Endodermal cell (in vitro differentiated cells): ENCODE measurements at regions not wholly inside any gene's neighbourhood (a gene's known extent, or its start where the extent isn't known, plus 50 kb on each side); places are given as distances from the start of the nearest gene placed in this dataset.

Source experiments
- DNase-seq: peaks from one replicate; pipeline ENCODE4 v3.0.0-alpha.2; 2017
- H3K27ac ChIP-seq: 2 replicates; pipeline ENCODE4 v1.5.1; 2013; ENCODE audit warnings: mild to moderate bottlenecking, low read depth, low read length, moderate library complexity
- H3K27me3 ChIP-seq: 2 replicates; pipeline ENCODE4 v1.6.1; 2013; ENCODE audit warnings: mild to moderate bottlenecking, low read length, moderate library complexity; ENCODE audit not compliant: insufficient read depth, control insufficient read depth, poor library complexity, severe bottlenecking
- H3K36me3 ChIP-seq: 2 replicates; pipeline ENCODE4 v1.7.0; 2013; ENCODE audit warnings: mild to moderate bottlenecking, low read length, moderate library complexity; ENCODE audit not compliant: control insufficient read depth, insufficient read depth
- H3K4me1 ChIP-seq: one replicate; pipeline ENCODE4 v1.7.0; 2013; ENCODE audit warnings: low read length; ENCODE audit not compliant: control insufficient read depth, insufficient read depth
- H3K4me3 ChIP-seq: 2 replicates; pipeline ENCODE4 v1.5.1; 2013; ENCODE audit warnings: mild to moderate bottlenecking, low read length, moderate library complexity
- H3K9ac ChIP-seq: 2 replicates; pipeline ENCODE4 v1.6.1; 2013; ENCODE audit warnings: mild to moderate bottlenecking, low read length, moderate library complexity; ENCODE audit not compliant: poor library complexity, severe bottlenecking; ENCODE audit errors: extremely low read depth
- H3K9me3 ChIP-seq: 2 replicates; pipeline ENCODE4 v1.6.1; 2013; ENCODE audit warnings: mild to moderate bottlenecking, low read length, moderate library complexity; ENCODE audit not compliant: control insufficient read depth
- H3K27ac Mint-ChIP-seq: 2 replicates; pipeline ENCODE4 v1.8.0; 2020; ENCODE audit warnings: mixed read lengths
- H3K27me3 Mint-ChIP-seq: 2 replicates; pipeline ENCODE4 v1.8.0; 2021; ENCODE audit warnings: mild to moderate bottlenecking, mixed read lengths; ENCODE audit not compliant: insufficient read depth
- H3K36me3 Mint-ChIP-seq: 2 replicates; pipeline ENCODE4 v1.8.0; 2020; ENCODE audit warnings: low read depth, mixed read lengths
- H3K4me1 Mint-ChIP-seq: 2 replicates; pipeline ENCODE4 v1.8.0; 2020; ENCODE audit warnings: mixed read lengths
- H3K4me3 Mint-ChIP-seq: 2 replicates; pipeline ENCODE4 v1.8.0; 2020; ENCODE audit warnings: mild to moderate bottlenecking, moderate library complexity, mixed read lengths
- H3K9me3 Mint-ChIP-seq: 2 replicates; pipeline ENCODE4 v1.8.0; 2020; ENCODE audit warnings: mild to moderate bottlenecking, mixed read lengths
- CTCF ChIP-seq: fragments of 200-600 bp; sonication (generic); conservative IDR thresholded peaks from 2 replicates; pipeline ENCODE4 v1.5.0; 2021; ENCODE audit warnings: antibody characterized with exemption, mild to moderate bottlenecking
- WGBS, 2 experiments: methylation state at CpG; one replicate each; pipeline versions ENCODE4 v1.1.5 to v1.1.7; 2013; ENCODE audit warnings: missing lambda C conversion rate in 2 of 2, mixed read lengths in 1 of 2; ENCODE audit not compliant: insufficient coverage in 1 of 2, insufficient read length in 1 of 2; 5-methylcytosine and 5-hydroxymethylcytosine counted together

DNA sequence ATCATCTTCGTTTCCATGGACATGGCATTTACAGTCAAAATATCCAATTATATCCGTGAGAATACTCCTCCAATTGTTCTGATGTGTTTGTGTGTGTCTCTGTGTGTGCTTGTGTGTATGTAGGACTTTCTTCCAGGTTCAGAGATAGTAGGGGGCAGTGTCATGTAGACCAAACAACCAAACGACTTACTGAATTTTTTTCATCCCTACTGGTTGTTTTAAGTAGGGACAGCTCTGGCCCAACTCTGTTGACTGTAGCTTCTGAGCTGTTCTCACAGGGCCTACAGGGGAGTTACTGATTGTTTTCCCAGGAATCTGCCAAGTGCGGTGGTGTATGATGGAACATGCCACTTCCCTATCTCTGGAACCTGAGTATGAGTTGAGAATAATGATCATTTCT is 69.6 kb downstream of the ETAA1 start:
- Mint-ChIP-seq H3K9me3 (no peaks in the 10 kb centered on the region), H3K4me3 (no peak overlapping the region), H3K4me1 (peaks cover 5% of the 10 kb centered on the region), H3K36me3 (no peaks in the 10 kb centered on the region), H3K27me3 (no peaks in the 10 kb centered on the region), H3K27ac (no peak overlapping the region)
- H3K36me3 ChIP-seq: no peaks in the 10 kb centered on the region
- no peaks in the 10 kb centered on the region for H3K9me3 ChIP-seq
- 83 to 88% methylated on average over 2 to 4 of the region's 4 CpGs for whole genome bisulfite sequencing, 2 experiments
- no peak overlapping the region for H3K27ac ChIP-seq
- H3K4me1 ChIP-seq: no peaks in the 10 kb centered on the region
- no peaks in the 10 kb centered on the region for H3K27me3 ChIP-seq
- H3K9ac ChIP-seq: no peak overlapping the region
- H3K4me3 ChIP-seq: no peak overlapping the region
- TF ChIP-seq CTCF: peak; percentile 50
- DNase-seq: no peak

GRCh38 chr2:67471681-67472080 is 74.5 kb downstream of the ETAA1 start:
- Mint-ChIP-seq H3K4me1 (peaks cover 5% of the 10 kb centered on the region), H3K36me3 (no peaks in the 10 kb centered on the region), H3K27ac (no peak overlapping the region), H3K27me3 (no peaks in the 10 kb centered on the region), H3K4me3 (no peak overlapping the region), H3K9me3 (no peaks in the 10 kb centered on the region)
- H3K27ac ChIP-seq: no peak overlapping the region
- 94 to 100% methylated on average over 2 of the region's 3 CpGs for WGBS, 2 experiments
- no peaks in the 10 kb centered on the region for H3K4me1 ChIP-seq
- no peak for DNase-seq
- no peak overlapping the region for H3K4me3 ChIP-seq
- H3K36me3 ChIP-seq: no peaks in the 10 kb centered on the region
- no peaks in the 10 kb centered on the region for H3K27me3 ChIP-seq
- no peak for TF ChIP-seq CTCF
- no peak overlapping the region for H3K9ac ChIP-seq
- no peaks in the 10 kb centered on the region for H3K9me3 ChIP-seq

DNA sequence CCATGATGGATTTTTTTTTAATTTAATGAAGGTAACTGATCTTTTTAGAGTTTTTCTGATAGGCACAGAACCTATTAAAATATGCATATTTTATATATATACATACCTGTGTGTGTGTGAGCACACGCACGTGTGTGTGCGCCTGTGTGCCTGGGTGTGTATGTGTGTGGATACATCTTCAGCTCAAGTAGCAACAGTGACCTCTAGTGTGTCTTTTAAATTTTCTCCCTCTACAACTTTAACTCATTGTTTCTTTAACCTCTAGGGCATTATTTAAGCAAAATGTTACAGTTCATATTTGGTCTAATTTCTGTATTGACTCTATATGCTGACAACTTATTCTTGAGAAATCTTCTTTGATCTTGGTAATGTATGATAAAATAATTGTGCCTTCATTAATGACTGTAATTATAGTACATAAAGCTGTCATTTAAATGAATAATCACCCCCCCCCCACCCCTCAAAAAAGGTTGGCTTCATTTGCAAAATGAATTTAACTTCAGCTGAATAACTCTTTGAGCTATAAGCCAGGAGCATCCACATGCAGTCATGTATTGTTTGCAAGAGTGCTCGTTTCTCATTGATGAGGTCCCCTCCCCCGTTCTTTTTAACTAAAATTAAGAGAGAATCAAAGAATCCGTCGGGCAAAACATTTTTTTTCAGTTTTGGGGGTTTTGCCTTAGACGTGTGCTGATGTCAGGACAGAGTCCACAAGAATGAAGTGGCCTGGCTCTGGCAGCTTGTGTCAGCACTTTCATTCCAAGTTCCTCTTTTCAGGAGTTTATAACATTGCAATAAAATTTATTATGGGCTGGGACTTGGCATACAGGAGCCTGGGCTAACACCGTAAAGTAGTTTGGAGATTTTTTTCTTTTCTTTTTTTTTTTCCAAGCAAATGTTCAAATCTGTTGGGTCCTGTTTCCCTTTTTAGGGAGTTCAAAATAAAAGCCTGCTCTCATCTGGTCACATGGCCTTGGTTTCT is 80.0 kb downstream of the ETAA1 start:
- Histone ChIP-seq H3K9ac (no peak overlapping the region), H3K4me1 (no peaks in the 10 kb centered on the region), H3K27ac (no peak overlapping the region), H3K36me3 (no peaks in the 10 kb centered on the region), H3K27me3 (no peaks in the 10 kb centered on the region), H3K4me3 (no peak overlapping the region), H3K9me3 (no peaks in the 10 kb centered on the region)
- Mint-ChIP-seq H3K9me3 (peaks cover 7% of the 10 kb centered on the region), H3K27me3 (peaks cover 3% of the 10 kb centered on the region), H3K4me1 (peaks cover 14% of the 10 kb centered on the region), H3K36me3 (no peaks in the 10 kb centered on the region), H3K4me3 (no peak overlapping the region), H3K27ac (no peak overlapping the region)
- 64 to 78% methylated on average over 6 of the region's 9 CpGs for WGBS, 2 experiments
- DNase-seq: no peak
- TF ChIP-seq CTCF: peak; percentile 77
